Suppressor macrophage (primary cell): ENCODE measurements at regions not wholly inside any gene's neighbourhood (a gene's known extent, or its start where the extent isn't known, plus 50 kb on each side); places are given as distances from the start of the nearest gene placed in this dataset.
A peak's percentile ranks its signal among the peaks of the same experiment; 100 is the strongest.
"Not testable (repeated sequence)": the region's sequence is repeated elsewhere in the genome, so short reads cannot be mapped to it uniquely, and the experiment has no call there.

Experiments used
- DNase-seq, 4 experiments: peaks; one replicate each; pipeline ENCODE4 v3.0.0-alpha.2; 2020 to 2022

- DNase-seq = no peak
These were observed 142.9 kb upstream of the ZBED5 start for GRCh38 chr11:11000579-11001283.

GRCh38 chr11:10998674-10999073, 140.8 kb upstream of the ZBED5 start:
- DNase-seq = no peak

GRCh38 chr11:10996678-10997077, 138.8 kb upstream of the ZBED5 start:
- DNase-seq = no peak

GRCh38 chr11:10993640-10994039, 135.8 kb upstream of the ZBED5 start:
- DNase-seq = no peak

- no peak for DNase-seq
These were observed 135.3 kb upstream of the ZBED5 start for GRCh38 chr11:10993186-10993585.

GRCh38 chr11:10991393-10991792, 133.5 kb upstream of the ZBED5 start:
- DNase-seq = no peak

- DNase-seq = no peak
These were observed 132.9 kb upstream of the ZBED5 start for GRCh38 chr11:10990637-10991193.

GRCh38 chr11:10990160-10990559, 132.3 kb upstream of the ZBED5 start:
- DNase-seq = peak; percentile 12 to 40 (median 34)

- DNase-seq = no peak
These were observed 128.2 kb upstream of the ZBED5 start for GRCh38 chr11:10986006-10986405.

GRCh38 chr11:10984742-10985141, 126.9 kb upstream of the ZBED5 start:
- no peak for DNase-seq

GRCh38 chr11:10984250-10984649, 126.4 kb upstream of the ZBED5 start:
- DNase-seq = no peak

GRCh38 chr11:10982704-10983510, 125.1 kb upstream of the ZBED5 start:
- no peak for DNase-seq

GRCh38 chr11:10979529-10979928, 121.7 kb upstream of the ZBED5 start:
- peak; percentile 37 to 77 (median 58) for DNase-seq

- peak in 3 of 4 experiments; percentile 17 to 74 (median 69) for DNase-seq
These were observed 120.3 kb upstream of the ZBED5 start for GRCh38 chr11:10978198-10978597.

GRCh38 chr11:10975287-10975721, 117.5 kb upstream of the ZBED5 start:
- DNase-seq = peak in 1 of 4 experiments; percentile 17

- DNase-seq = peak; percentile 22 to 68 (median 44)
These were observed 115.6 kb upstream of the ZBED5 start for GRCh38 chr11:10973416-10973815.

- DNase-seq = no peak
These were observed 113.1 kb upstream of the ZBED5 start for GRCh38 chr11:10970926-10971325.

GRCh38 chr11:10969387-10969786, 111.5 kb upstream of the ZBED5 start:
- peak in 2 of 4 experiments; percentile 16 for DNase-seq

GRCh38 chr11:10956884-10957283, 99.0 kb upstream of the ZBED5 start:
- peak in 3 of 4 experiments; percentile 27 to 46 (median 46) for DNase-seq

GRCh38 chr11:10955616-10956015, 97.8 kb upstream of the ZBED5 start:
- DNase-seq = no peak

- DNase-seq = no peak
These were observed 96.3 kb upstream of the ZBED5 start for GRCh38 chr11:10954184-10954583.

- no peak for DNase-seq
These were observed 95.0 kb upstream of the ZBED5 start for GRCh38 chr11:10952872-10953271.

GRCh38 chr11:10947935-10948334, 90.1 kb upstream of the ZBED5 start:
- DNase-seq = not testable (repeated sequence)

- no peak for DNase-seq
These were observed 88.2 kb upstream of the ZBED5 start for GRCh38 chr11:10946072-10946471.
